Neural cell (in vitro differentiated cells): ENCODE measurements at regions not wholly inside any gene's neighbourhood (a gene's known extent, or its start where the extent isn't known, plus 50 kb on each side); places are given as distances from the start of the nearest gene placed in this dataset.

ENCODE experiments used
- H2AFZ ChIP-seq: fragments of 200-600, 300-800 bp; sonication (generic), shearing (Covaris generic); 2 replicates; pipeline ENCODE4 v1.6.0; 2014; ENCODE audit warnings: low read depth, mild to moderate bottlenecking, antibody characterized with exemption, low read length, moderate library complexity
- H3F3A ChIP-seq: fragments of 200-600 bp; shearing (Covaris generic); 2 replicates; pipeline ENCODE4 v1.6.1; 2016; ENCODE audit warnings: mild to moderate bottlenecking, moderate library complexity, mixed read lengths, antibody characterized with exemption, low read length; ENCODE audit not compliant: insufficient read depth, poor library complexity, severe bottlenecking
- H3K27ac ChIP-seq: fragments of 200-600, 300-800 bp; sonication (generic), shearing (Covaris generic); 2 replicates; pipeline ENCODE4 v1.5.1; 2014; ENCODE audit warnings: mild to moderate bottlenecking, low read length, moderate library complexity
- H3K27me3 ChIP-seq: fragments of 300-800, 200-600 bp; sonication (generic), shearing (Covaris generic); 2 replicates; pipeline ENCODE4 v1.6.0; 2014; ENCODE audit warnings: mild to moderate bottlenecking, low read depth, low read length, moderate library complexity; ENCODE audit not compliant: insufficient read depth
- H3K36me3 ChIP-seq: fragments of 300-800, 200-600 bp; sonication (generic), shearing (Covaris generic); 2 replicates; pipeline ENCODE4 v1.5.1; 2014; ENCODE audit warnings: mild to moderate bottlenecking, antibody characterized with exemption, low read length, moderate library complexity; ENCODE audit not compliant: insufficient read depth
- H3K4me2 ChIP-seq: fragments of 300-800, 200-600 bp; sonication (generic), shearing (Covaris generic); 2 replicates; pipeline ENCODE4 v1.6.0; 2014; ENCODE audit warnings: mild to moderate bottlenecking, low read length
- H3K4me3 ChIP-seq: fragments of 300-800, 200-600 bp; sonication (generic), shearing (Covaris generic); 2 replicates; pipeline ENCODE4 v1.5.1; 2014; ENCODE audit warnings: mild to moderate bottlenecking, low read length, moderate library complexity
- H3K79me2 ChIP-seq: fragments of 200-600 bp; shearing (Covaris generic); replicated peaks from 2 replicates; pipeline ENCODE4 v1.6.0; 2014; ENCODE audit warnings: mild to moderate bottlenecking, low read length, moderate library complexity; ENCODE audit not compliant: insufficient read depth
- H3K9ac ChIP-seq: fragments of 300-800, 200-600 bp; sonication (generic), shearing (Covaris generic); 2 replicates; pipeline ENCODE4 v1.6.1; 2016; ENCODE audit warnings: mild to moderate bottlenecking, low read length, mixed read lengths
- H3K9me2 ChIP-seq: fragments of 200-600 bp; shearing (Covaris generic); 2 replicates; pipeline ENCODE4 v1.6.1; 2016; ENCODE audit warnings: mild to moderate bottlenecking, low read length, mixed read lengths; ENCODE audit not compliant: insufficient read depth
- H3K9me3 ChIP-seq: fragments of 200-600, 300-800 bp; sonication (generic), shearing (Covaris generic); 2 replicates; pipeline ENCODE4 v1.6.1; 2016; ENCODE audit warnings: mild to moderate bottlenecking, mixed run types, low read length, moderate library complexity, mixed read lengths
- H4K20me1 ChIP-seq: fragments of 200-600 bp; shearing (Covaris generic); 2 replicates; pipeline ENCODE4 v1.6.1; 2016; ENCODE audit warnings: mild to moderate bottlenecking, mixed run types; ENCODE audit not compliant: insufficient read depth
- CTCF ChIP-seq: fragments of 450-650 bp; IDR thresholded peaks from 2 replicates; pipeline ENCODE4 v1.5.1; 2014; ENCODE audit warnings: antibody characterized with exemption, mild to moderate bottlenecking, moderate library complexity; ENCODE audit not compliant: poor library complexity, severe bottlenecking
- EP300 ChIP-seq: fragments of 450-650 bp; conservative IDR thresholded peaks from 2 replicates; pipeline ENCODE4 v1.6.1; 2014; ENCODE audit warnings: antibody characterized with exemption, mild to moderate bottlenecking, moderate library complexity; ENCODE audit not compliant: poor library complexity, severe bottlenecking
- EZH2 ChIP-seq: fragments of 200-600, 300-800 bp; shearing (Covaris generic), sonication (generic); IDR thresholded peaks from 2 replicates; pipeline ENCODE4 v1.6.1; 2014; ENCODE audit warnings: antibody characterized with exemption, low read length, borderline replicate concordance, mild to moderate bottlenecking; ENCODE audit not compliant: insufficient read depth, poor library complexity, severe bottlenecking
- MXI1 ChIP-seq: fragments of 450-650 bp; conservative IDR thresholded peaks from 2 replicates; pipeline ENCODE4 v1.6.1; 2014; ENCODE audit warnings: antibody characterized with exemption, mild to moderate bottlenecking; ENCODE audit not compliant: poor library complexity, severe bottlenecking
- POLR2AphosphoS5 ChIP-seq: IDR thresholded peaks from 2 replicates; pipeline ENCODE4 v1.6.1; 2012
- RAD21 ChIP-seq: fragments of 450-650 bp; conservative IDR thresholded peaks from 2 replicates; pipeline ENCODE4 v1.6.1; 2014; ENCODE audit warnings: antibody characterized with exemption, mild to moderate bottlenecking, moderate library complexity
- REST ChIP-seq: IDR thresholded peaks from 2 replicates; pipeline ENCODE4 v1.6.1; 2012; ENCODE audit warnings: borderline replicate concordance
- SMC3 ChIP-seq: fragments of 450-650 bp; conservative IDR thresholded peaks from 2 replicates; pipeline ENCODE4 v1.6.1; 2014; ENCODE audit warnings: antibody characterized with exemption, mild to moderate bottlenecking, moderate library complexity; ENCODE audit not compliant: poor library complexity
- TAF1 ChIP-seq: IDR thresholded peaks from 2 replicates; pipeline ENCODE4 v1.6.1; 2012; ENCODE audit warnings: low read depth

GRCh38 chr3:182138393-182138792 lies 426.7 kb downstream of the SOX2 start:
- Histone ChIP-seq H3K79me2 (no peaks in the 10 kb centered on the region), H3K36me3 (no peaks in the 10 kb centered on the region), H3K9ac (no peak overlapping the region), H4K20me1 (no peaks in the 10 kb centered on the region), H2AFZ (no peak overlapping the region), H3K27ac (no peak overlapping the region), H3F3A (no peaks in the 10 kb centered on the region), H3K27me3 (no peaks in the 10 kb centered on the region), H3K9me2 (no peaks in the 10 kb centered on the region), H3K9me3 (no peaks in the 10 kb centered on the region), H3K4me3 (no peak overlapping the region), H3K4me2 (no peak overlapping the region)
- no peak for TF ChIP-seq EP300
- no peak for TF ChIP-seq EZH2
- no peak for TF ChIP-seq CTCF
- TF ChIP-seq SMC3: no peak
- TF ChIP-seq REST: no peak
- no peak for TF ChIP-seq MXI1
- TF ChIP-seq POLR2AphosphoS5: no peak
- TF ChIP-seq RAD21: no peak
- TF ChIP-seq TAF1: no peak

- TF ChIP-seq TAF1: no peak
- TF ChIP-seq POLR2AphosphoS5: no peak
- no peak for TF ChIP-seq EZH2
- TF ChIP-seq REST: no peak
- no peak for TF ChIP-seq RAD21
- no peak for TF ChIP-seq CTCF
- TF ChIP-seq SMC3: no peak
- H4K20me1 ChIP-seq: no peaks in the 10 kb centered on the region
- H3K4me3 ChIP-seq: no peak overlapping the region
- no peak overlapping the region for H3K4me2 ChIP-seq
- no peaks in the 10 kb centered on the region for H3K79me2 ChIP-seq
- H3F3A ChIP-seq: no peaks in the 10 kb centered on the region
- H3K27ac ChIP-seq: no peak overlapping the region
- no peaks in the 10 kb centered on the region for H3K36me3 ChIP-seq
- H2AFZ ChIP-seq: no peak overlapping the region
- H3K9me3 ChIP-seq: no peaks in the 10 kb centered on the region
- no peak overlapping the region for H3K9ac ChIP-seq
- no peaks in the 10 kb centered on the region for H3K9me2 ChIP-seq
- no peaks in the 10 kb centered on the region for H3K27me3 ChIP-seq
These were observed 428.1 kb downstream of the SOX2 start for GRCh38 chr3:182139627-182140357.
